ENCODE measurements at regions not wholly inside any gene's neighbourhood (a gene's known extent, or its start where the extent isn't known, plus 50 kb on each side); places are given as distances from the start of the nearest gene placed in this dataset.

- H3K27ac ChIP-seq, result no peak overlapping the region
- no peaks in the 10 kb centered on the region for H3K27me3 ChIP-seq (ENCODE audit: insufficient read depth in 3 of 3, low read length in 2 of 3)
- no peaks in the 10 kb centered on the region for H3K4me1 ChIP-seq
- no peak overlapping the region for H3K4me3 ChIP-seq
- no peak for DNase-seq
- H3K9me3 ChIP-seq, result no peaks in the 10 kb centered on the region
- no peak for ATAC-seq
- no peak for TF ChIP-seq CTCF (IDR thresholded peaks at IDR 0.05)
- H3K36me3 ChIP-seq (ENCODE audit: insufficient read depth in 1 of 2, low read depth in 1 of 2), result no peaks in the 10 kb centered on the region
- intact Hi-C loops (cut with DNase I), result no loop called here
Observed at GRCh38 chr11:38788561-38788960, 2190.5 kb upstream of the RAG2 start.

- ATAC-seq, result no peak
- no peak overlapping the region for H3K4me3 ChIP-seq
- WGBS, 3 donors, result 93 to 100% (median 94%) methylated on average over 2 of the region's 2 CpGs
- no peak overlapping the region for H3K27ac ChIP-seq
- no peaks in the 10 kb centered on the region for H3K36me3 ChIP-seq (ENCODE audit: insufficient read depth in 1 of 2, low read depth in 1 of 2)
- no peaks in the 10 kb centered on the region for H3K27me3 ChIP-seq (ENCODE audit: insufficient read depth in 3 of 3, low read length in 2 of 3)
- DNase-seq, result no peak
- intact Hi-C loops (cut with DNase I), result no loop called here
- no peaks in the 10 kb centered on the region for H3K9me3 ChIP-seq
- no peak for TF ChIP-seq CTCF (IDR thresholded peaks at IDR 0.05)
- no peaks in the 10 kb centered on the region for H3K4me1 ChIP-seq
Observed at GRCh38 chr11:38784164-38784563, 2186.1 kb upstream of the RAG2 start.

DNA sequence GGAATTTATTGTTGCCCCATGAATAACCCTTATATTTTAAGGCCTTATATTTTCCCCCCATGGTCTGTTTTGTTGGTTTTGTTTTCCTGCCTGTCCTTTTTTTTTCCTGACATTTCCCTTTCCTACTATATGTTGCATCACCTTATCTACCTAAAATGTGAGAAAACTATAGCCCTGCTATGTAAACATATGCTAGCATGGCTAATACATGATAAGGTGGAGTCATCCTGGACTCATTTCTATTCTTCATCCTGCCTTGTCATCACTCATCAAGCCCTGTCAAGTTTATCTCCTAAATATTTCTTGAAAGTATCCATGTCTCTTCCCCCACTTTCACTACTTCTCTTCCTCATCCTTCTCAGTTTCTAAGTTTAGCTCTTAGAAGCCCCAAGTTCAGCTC lies 2168.8 kb upstream of the RAG2 start:
- TF ChIP-seq CTCF (IDR thresholded peaks at IDR 0.05), result no peak
- H3K4me3 ChIP-seq, result no peak overlapping the region
- H3K27ac ChIP-seq, result no peak overlapping the region
- H3K27me3 ChIP-seq (ENCODE audit: insufficient read depth in 3 of 3, low read length in 2 of 3), result no peaks in the 10 kb centered on the region
- intact Hi-C loops (cut with DNase I), result no loop called here
- H3K36me3 ChIP-seq (ENCODE audit: insufficient read depth in 1 of 2, low read depth in 1 of 2), result no peaks in the 10 kb centered on the region
- no peaks in the 10 kb centered on the region for H3K9me3 ChIP-seq
- no peak for ATAC-seq
- H3K4me1 ChIP-seq, result no peaks in the 10 kb centered on the region
- no peak for DNase-seq

GRCh38 chr11:38759394-38759793 lies 2161.4 kb upstream of the RAG2 start:
- intact Hi-C loops (cut with DNase I), result no loop called here

More at GRCh38 chr11:38759394-38759793, 2161.4 kb upstream of the RAG2 start:
- Histone ChIP-seq H3K9me3 (no peaks in the 10 kb centered on the region), H3K27ac (no peak overlapping the region), H3K36me3 (ENCODE audit: insufficient read depth in 1 of 2, low read depth in 1 of 2) (no peaks in the 10 kb centered on the region), H3K4me1 (no peaks in the 10 kb centered on the region), H3K27me3 (ENCODE audit: insufficient read depth in 3 of 3, low read length in 2 of 3) (no peaks in the 10 kb centered on the region), H3K4me3 (no peak overlapping the region)
- ATAC-seq (no peak), DNase-seq (no peak)
- TF ChIP-seq CTCF (IDR thresholded peaks at IDR 0.05), result no peak

Measured in psoas muscle (tissue), 7 donors.